ENCODE measurements at regions not wholly inside any gene's neighbourhood (a gene's known extent, or its start where the extent isn't known, plus 50 kb on each side); places are given as distances from the start of the nearest gene placed in this dataset.

GRCh38 chr18:30405038-30405437 lies 637.5 kb downstream of the DSC3 start:
- no peak for TF ChIP-seq CTCF (IDR thresholded peaks at IDR 0.05)
- no peak for TF ChIP-seq POLR2A (IDR thresholded peaks at IDR 0.05)

All from uterus (tissue), 2 donors.